Activated T-helper 2 cell treated with anti-CD3 and anti-CD28 coated beads, Interferon-gamma antibody, Interleukin-2, Interleukin-4, amounts not matched to agents 10 μg/mL and 5 μg/mL and 100 μg/mL, durations not matched to agents 14 hours and 24 hours and 36 hours (primary cell): ENCODE measurements at regions not wholly inside any gene's neighbourhood (a gene's known extent, or its start where the extent isn't known, plus 50 kb on each side); places are given as distances from the start of the nearest gene placed in this dataset.

ENCODE experiments used
- DNase-seq: peaks from one replicate; pipeline ENCODE4 v3.0.0; 2021; ENCODE audit warnings: low spot score
- H3K27ac Mint-ChIP-seq: one replicate; pipeline ENCODE4 v1.8.0; 2021; ENCODE audit warnings: mixed read lengths
- H3K27me3 Mint-ChIP-seq: one replicate; pipeline ENCODE4 v1.8.0; 2021; ENCODE audit warnings: low read depth, mixed read lengths
- H3K36me3 Mint-ChIP-seq: one replicate; pipeline ENCODE4 v1.8.0; 2021; ENCODE audit warnings: low read depth, mixed read lengths
- H3K4me1 Mint-ChIP-seq: one replicate; pipeline ENCODE4 v1.8.0; 2021; ENCODE audit warnings: low read depth, mixed read lengths
- H3K4me3 Mint-ChIP-seq: one replicate; pipeline ENCODE4 v1.8.0; 2021; ENCODE audit warnings: low read depth, mild to moderate bottlenecking, moderate library complexity, mixed read lengths
- H3K9me3 Mint-ChIP-seq: one replicate; pipeline ENCODE4 v1.8.0; 2021; ENCODE audit warnings: mixed read lengths
- intact Hi-C: fragments of 100-400 bp; cut with micrococcal nuclease; formaldehyde crosslinking; loops from one replicate; pipeline ENCODE4 v1.15.1; 2023

DNA sequence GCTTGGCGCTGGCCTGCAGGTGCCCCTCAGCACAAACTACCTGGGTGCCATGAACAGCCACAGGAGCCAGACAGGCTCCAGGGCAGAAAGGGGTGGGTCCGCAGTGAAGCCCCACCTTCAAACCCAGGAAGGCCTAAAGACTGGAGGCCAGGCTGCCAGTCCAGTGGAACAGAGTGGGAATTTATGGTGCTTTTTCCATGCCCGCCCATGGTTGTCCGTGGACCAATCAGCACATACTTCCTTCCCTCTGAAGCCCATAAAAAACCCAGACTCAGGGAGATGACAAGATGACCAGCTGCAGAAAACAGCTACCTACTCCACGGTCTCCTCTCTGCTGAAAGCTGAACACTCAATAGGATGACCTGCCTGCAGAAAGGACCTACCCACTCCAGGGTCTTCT is 275.4 kb upstream of the ADRA1B start:
- H3K36me3 Mint-ChIP-seq, result no peaks in the 10 kb centered on the region
- H3K9me3 Mint-ChIP-seq, result no peaks in the 10 kb centered on the region

DNA sequence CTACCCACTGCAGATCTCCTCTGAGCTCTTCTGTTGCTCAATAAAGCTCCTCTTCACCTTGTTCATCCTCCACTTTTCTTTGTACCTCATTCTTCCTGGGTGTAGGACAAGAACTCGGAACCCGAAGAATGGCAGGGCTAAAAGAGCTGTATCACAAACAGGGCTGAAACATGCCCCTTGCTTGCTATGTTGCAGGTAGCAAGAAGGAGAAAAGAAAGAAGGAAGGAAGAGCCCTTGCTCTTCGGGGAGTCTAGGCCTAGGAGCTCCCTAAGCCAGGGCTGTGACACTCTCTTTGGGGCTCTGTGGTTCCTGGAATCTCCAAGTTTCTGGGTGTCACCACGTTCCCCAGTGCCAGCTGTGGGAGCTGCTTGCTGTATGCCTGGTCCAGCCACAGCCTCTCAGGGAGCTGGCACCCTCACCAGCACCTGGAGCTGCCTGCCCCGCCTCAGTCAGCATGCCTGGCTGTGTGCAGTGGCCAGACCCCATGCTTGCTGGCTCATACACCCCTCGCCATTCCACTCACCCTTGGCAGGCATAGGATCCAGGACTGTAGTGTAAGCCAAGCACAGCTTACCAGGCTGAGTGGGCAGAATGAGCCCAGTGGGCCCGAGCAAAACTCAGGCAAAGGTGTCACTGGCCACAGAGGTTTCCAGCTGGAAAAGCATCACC is 274.8 kb upstream of the ADRA1B start:
- Mint-ChIP-seq H3K4me3 (no peak overlapping the region), H3K36me3 (no peaks in the 10 kb centered on the region), H3K27me3 (peaks cover 6% of the 10 kb centered on the region), H3K4me1 (no peaks in the 10 kb centered on the region), H3K27ac (no peak overlapping the region), H3K9me3 (no peaks in the 10 kb centered on the region)
- DNase-seq, result no peak
- intact Hi-C loops, result no loop called here

More for the DNA sequence above, 275.4 kb upstream of the ADRA1B start:
- Mint-ChIP-seq H3K27me3 (peaks cover 5% of the 10 kb centered on the region), H3K4me1 (no peaks in the 10 kb centered on the region), H3K27ac (no peak overlapping the region), H3K4me3 (no peak overlapping the region)
- intact Hi-C loops, result no loop called here
- no peak for DNase-seq

- Mint-ChIP-seq H3K4me3 (no peak overlapping the region), H3K4me1 (no peaks in the 10 kb centered on the region), H3K27ac (no peak overlapping the region), H3K9me3 (no peaks in the 10 kb centered on the region), H3K27me3 (peaks cover 1% of the 10 kb centered on the region), H3K36me3 (no peaks in the 10 kb centered on the region)
- intact Hi-C loops, result no loop called here
- no peak for DNase-seq
Observed at GRCh38 chr5:159642379-159642778, 273.9 kb upstream of the ADRA1B start.

DNA sequence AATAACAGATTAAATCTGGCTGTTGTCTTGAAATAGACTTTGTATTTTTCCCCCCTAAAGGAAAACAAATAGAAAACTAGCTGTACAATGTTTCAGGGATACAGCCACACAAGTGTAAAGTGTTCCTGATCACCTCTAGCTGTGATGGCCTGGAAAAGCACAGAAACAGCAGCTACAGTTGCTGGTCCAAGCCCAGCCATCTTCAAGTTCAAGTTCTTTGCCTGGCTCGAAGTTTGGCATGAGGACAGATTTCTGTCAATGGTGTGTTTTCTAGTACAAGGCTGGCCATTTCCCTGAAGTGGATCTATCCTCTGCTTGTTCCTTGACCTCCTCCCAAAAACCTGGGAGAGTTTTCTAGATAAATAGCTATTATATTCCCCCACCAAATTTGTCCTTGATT is 272.2 kb upstream of the ADRA1B start:
- H3K27me3 Mint-ChIP-seq, result peaks cover 1% of the 10 kb centered on the region
- no peak overlapping the region for H3K4me3 Mint-ChIP-seq
- DNase-seq, result no peak
- H3K4me1 Mint-ChIP-seq, result no peaks in the 10 kb centered on the region
- intact Hi-C loops, result no loop called here
- H3K9me3 Mint-ChIP-seq, result no peaks in the 10 kb centered on the region
- H3K27ac Mint-ChIP-seq, result no peak overlapping the region
- no peaks in the 10 kb centered on the region for H3K36me3 Mint-ChIP-seq

DNA sequence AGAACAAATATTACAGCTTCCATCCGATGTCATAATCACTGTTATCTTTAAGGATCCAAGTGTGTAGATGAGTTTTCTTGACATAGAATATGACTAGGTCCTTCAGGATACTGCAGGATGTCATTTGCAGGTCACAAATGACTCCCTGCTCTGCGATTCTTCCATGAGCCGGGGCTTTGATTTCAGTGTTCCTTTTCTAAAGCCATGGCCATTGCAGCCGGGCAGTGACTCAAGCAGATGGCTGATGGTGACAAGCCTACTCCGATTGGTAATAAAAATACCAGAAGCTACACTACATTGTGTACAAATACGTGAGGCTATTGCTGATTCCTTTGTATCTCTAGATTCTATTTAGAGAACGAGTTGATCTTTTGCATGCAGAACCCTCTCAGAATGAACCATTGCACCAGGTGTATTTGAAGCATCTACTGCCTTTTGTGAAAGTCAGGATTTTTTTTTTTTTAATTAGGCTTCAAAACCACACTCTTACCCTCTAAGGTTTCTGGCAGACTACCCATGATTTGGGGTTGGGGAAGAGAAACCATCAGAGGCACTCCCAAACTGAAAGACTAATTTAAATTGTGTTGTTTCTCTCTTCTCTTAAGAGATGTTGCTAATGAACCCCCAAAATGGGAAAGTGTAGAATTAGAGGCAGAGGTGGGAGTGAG is 271.0 kb upstream of the ADRA1B start:
- no peak for DNase-seq
- H3K9me3 Mint-ChIP-seq, result no peaks in the 10 kb centered on the region
- H3K4me1 Mint-ChIP-seq, result no peaks in the 10 kb centered on the region
- no peak overlapping the region for H3K4me3 Mint-ChIP-seq
- intact Hi-C loops, result no loop called here
- no peak overlapping the region for H3K27ac Mint-ChIP-seq
- peaks cover 1% of the 10 kb centered on the region for H3K27me3 Mint-ChIP-seq
- H3K36me3 Mint-ChIP-seq, result no peaks in the 10 kb centered on the region

DNA sequence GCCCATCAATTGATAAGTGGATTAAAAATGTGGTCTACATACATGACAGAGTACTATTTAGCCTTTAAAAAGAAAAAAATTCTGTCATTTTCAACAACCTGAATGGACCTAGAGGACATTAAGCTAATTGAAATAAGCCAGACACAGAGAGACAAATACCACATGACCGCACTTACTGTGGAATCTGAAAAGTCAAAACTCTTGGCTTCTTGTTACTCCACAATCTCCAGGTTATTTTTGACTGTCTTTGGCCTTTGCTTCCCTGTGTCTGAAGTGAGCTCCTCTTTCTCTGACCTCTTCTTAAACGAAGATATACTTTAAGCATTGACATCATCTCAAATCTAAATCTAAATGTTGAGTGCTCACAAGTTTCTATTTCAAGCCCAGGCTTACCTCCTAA is 265.5 kb upstream of the ADRA1B start:
- Mint-ChIP-seq H3K4me1 (no peaks in the 10 kb centered on the region), H3K9me3 (no peaks in the 10 kb centered on the region), H3K36me3 (no peaks in the 10 kb centered on the region), H3K27me3 (peaks cover 1% of the 10 kb centered on the region), H3K27ac (no peak overlapping the region), H3K4me3 (no peak overlapping the region)
- intact Hi-C loops, result no loop called here
- DNase-seq, result no peak

DNA sequence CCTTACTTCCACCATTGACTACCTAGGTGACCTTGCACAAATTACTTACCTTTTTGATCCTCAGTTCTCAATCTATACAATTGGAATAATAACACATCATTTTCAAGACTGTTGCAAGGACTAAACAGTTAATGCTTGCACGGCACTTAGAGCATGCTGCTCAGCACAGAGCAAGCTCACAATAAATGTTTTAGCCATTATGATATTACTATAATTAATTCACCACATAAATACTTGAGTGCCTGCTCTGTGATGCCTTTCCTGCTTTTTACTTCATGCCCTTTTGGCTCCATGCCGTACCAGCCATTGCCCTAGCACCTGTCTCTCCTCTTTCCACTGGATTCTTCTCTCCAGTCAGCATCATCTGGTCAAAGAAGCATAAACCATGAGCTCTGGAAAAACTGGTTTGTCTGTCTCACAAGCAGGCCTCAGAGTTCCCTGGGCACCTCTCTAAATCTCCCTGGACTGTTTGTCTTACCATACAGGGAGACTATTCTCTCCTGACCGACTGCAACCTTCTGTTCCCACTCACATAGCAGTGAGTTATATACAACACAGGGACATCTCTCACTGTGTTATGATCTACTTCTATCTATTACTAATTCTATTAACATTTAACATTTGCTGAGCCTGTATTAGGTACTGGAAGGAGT is 260.4 kb upstream of the ADRA1B start:
- H3K9me3 Mint-ChIP-seq, result no peaks in the 10 kb centered on the region
- H3K4me1 Mint-ChIP-seq, result no peaks in the 10 kb centered on the region
- no peaks in the 10 kb centered on the region for H3K36me3 Mint-ChIP-seq
- no peak for DNase-seq
- no peak overlapping the region for H3K27ac Mint-ChIP-seq
- intact Hi-C loops, result no loop called here
- no peaks in the 10 kb centered on the region for H3K27me3 Mint-ChIP-seq
- no peak overlapping the region for H3K4me3 Mint-ChIP-seq

DNA sequence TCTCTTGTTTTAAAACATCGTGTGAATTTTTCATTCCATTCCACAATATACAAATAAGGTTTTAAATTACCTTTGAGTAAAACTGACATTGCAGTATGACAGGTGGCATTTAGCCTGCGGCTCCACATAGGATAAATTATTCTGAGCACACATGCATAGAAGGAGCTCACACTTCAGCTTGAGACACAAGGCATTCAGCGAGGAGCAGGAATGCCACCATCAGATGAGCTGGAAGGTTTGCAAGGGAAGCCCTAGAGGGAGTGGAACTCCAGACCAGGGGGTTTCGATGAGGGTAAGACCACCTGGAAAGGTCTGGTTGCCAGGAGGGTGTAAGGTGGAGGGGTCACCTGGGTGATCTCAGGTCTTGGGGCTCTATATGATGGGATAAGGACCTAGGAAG is 259.0 kb upstream of the ADRA1B start:
- no peaks in the 10 kb centered on the region for H3K9me3 Mint-ChIP-seq

GRCh38 chr5:159657771-159658170 is 258.5 kb upstream of the ADRA1B start:
- H3K27ac Mint-ChIP-seq, result no peak overlapping the region
- no peaks in the 10 kb centered on the region for H3K9me3 Mint-ChIP-seq
- no peak for DNase-seq
- H3K36me3 Mint-ChIP-seq, result no peaks in the 10 kb centered on the region
- no peaks in the 10 kb centered on the region for H3K4me1 Mint-ChIP-seq
- no peaks in the 10 kb centered on the region for H3K27me3 Mint-ChIP-seq
- intact Hi-C loops, result no loop called here
- H3K4me3 Mint-ChIP-seq, result no peak overlapping the region

More for the DNA sequence above, 259.0 kb upstream of the ADRA1B start:
- no peak for DNase-seq
- Mint-ChIP-seq H3K27me3 (no peaks in the 10 kb centered on the region), H3K36me3 (no peaks in the 10 kb centered on the region), H3K4me3 (no peak overlapping the region), H3K4me1 (no peaks in the 10 kb centered on the region), H3K27ac (no peak overlapping the region)
- intact Hi-C loops, result no loop called here

DNA sequence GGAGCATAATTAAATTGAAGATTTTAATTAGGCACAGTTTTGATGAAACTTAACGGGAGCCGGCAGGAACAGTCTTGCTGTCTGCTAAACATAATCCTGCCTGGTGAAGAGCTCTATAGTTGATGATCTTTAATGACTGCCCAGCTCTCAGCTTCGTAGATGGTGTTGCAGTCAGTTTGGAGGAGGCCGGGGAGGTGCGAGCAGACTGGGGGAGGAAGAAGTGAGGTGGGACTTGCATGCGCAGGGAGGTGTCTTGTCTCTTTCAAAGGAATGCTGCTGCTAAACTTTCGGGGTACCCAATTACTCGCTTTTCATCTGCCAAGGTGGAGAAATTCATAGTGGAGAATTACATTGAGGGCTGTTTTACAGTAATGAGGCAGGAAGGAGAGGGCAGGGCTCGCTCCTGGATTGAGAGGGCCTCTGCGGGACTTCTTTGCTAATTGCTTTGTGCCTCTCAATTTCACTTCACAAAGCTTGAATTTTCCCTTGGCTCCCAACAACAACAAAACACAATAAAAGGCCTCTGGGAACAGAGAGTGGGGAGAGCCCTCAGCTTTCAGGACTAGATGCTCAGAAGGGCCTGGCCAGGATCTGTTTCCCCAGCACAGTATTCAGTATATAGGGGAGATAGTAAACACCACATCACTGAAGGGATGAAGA is 257.9 kb upstream of the ADRA1B start:
- H3K27me3 Mint-ChIP-seq, result no peaks in the 10 kb centered on the region
- H3K27ac Mint-ChIP-seq, result no peak overlapping the region
- DNase-seq, result no peak
- H3K36me3 Mint-ChIP-seq, result no peaks in the 10 kb centered on the region
- H3K9me3 Mint-ChIP-seq, result no peaks in the 10 kb centered on the region
- no peaks in the 10 kb centered on the region for H3K4me1 Mint-ChIP-seq
- H3K4me3 Mint-ChIP-seq, result no peak overlapping the region
- intact Hi-C loops, result no loop called here

DNA sequence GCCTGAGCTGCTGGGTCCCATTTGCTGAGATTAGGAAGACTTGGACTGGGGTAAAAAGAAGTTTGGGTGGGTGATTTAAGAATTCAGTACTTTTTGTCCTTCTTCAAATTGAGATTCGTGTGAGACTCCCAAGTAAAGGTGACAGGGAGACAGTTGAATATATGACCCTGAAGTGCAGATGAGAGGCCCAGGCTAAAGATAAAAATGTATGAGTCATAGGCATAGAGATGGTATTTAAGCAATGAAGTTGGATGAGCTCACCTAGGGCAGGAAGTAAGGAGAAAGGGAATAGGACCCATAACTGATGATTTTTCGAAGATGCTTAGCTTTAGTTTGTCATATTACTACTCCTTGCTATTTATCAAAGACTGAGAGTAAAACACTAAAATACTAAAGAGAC is 255.9 kb upstream of the ADRA1B start:
- no peak overlapping the region for H3K4me3 Mint-ChIP-seq
- no peaks in the 10 kb centered on the region for H3K36me3 Mint-ChIP-seq
- no peak for DNase-seq
- intact Hi-C loops, result no loop called here
- H3K4me1 Mint-ChIP-seq, result no peaks in the 10 kb centered on the region
- no peak overlapping the region for H3K27ac Mint-ChIP-seq
- no peaks in the 10 kb centered on the region for H3K9me3 Mint-ChIP-seq
- H3K27me3 Mint-ChIP-seq, result no peaks in the 10 kb centered on the region

- intact Hi-C loops, result no loop called here
- Mint-ChIP-seq H3K27me3 (no peaks in the 10 kb centered on the region), H3K9me3 (no peaks in the 10 kb centered on the region), H3K36me3 (no peaks in the 10 kb centered on the region), H3K27ac (no peak overlapping the region), H3K4me1 (no peaks in the 10 kb centered on the region), H3K4me3 (no peak overlapping the region)
- no peak for DNase-seq
Observed at GRCh38 chr5:159663986-159664385, 252.3 kb upstream of the ADRA1B start.

GRCh38 chr5:159667286-159667685 is 249.0 kb upstream of the ADRA1B start:
- Mint-ChIP-seq H3K27me3 (no peaks in the 10 kb centered on the region), H3K27ac (no peak overlapping the region), H3K36me3 (no peaks in the 10 kb centered on the region), H3K9me3 (peaks cover 4% of the 10 kb centered on the region), H3K4me1 (no peaks in the 10 kb centered on the region), H3K4me3 (no peak overlapping the region)
- intact Hi-C loops, result no loop called here
- no peak for DNase-seq
